ENCODE measurements at regions not wholly inside any gene's neighbourhood (a gene's known extent, or its start where the extent isn't known, plus 50 kb on each side); places are given as distances from the start of the nearest gene placed in this dataset.

DNA sequence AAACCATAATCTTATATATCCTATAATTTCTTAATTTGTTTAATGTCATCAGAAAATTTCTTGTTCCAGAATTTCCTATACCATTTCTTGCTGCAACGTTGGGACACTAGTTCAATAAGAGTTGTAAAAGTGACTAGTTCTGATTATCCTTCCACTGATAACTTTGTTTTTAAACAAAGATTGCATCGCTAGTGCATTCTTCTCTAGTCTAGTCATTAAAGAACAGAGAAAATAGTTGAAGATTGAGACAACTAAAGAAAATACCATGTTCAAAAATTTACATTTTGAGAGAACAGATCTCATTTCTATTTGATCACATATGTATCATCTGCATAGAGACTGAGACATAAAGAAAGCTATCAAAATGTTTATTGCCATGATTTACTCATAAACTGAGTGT lies 1888.2 kb downstream of the EFNA5 start:
- Histone ChIP-seq H3K36me3 (no peaks in the 10 kb centered on the region), H3K4me1 (no peaks in the 10 kb centered on the region), H3K27me3 (no peaks in the 10 kb centered on the region), H3K9me3 (no peaks in the 10 kb centered on the region), H3K4me3 (no peak overlapping the region), H3K27ac (no peak overlapping the region)
- DNase-seq, result no peak
- intact Hi-C loops (cut with DNase I; ENCODE audit: low total_unique reads), result no loop called here
- TF ChIP-seq, protein P1, sequence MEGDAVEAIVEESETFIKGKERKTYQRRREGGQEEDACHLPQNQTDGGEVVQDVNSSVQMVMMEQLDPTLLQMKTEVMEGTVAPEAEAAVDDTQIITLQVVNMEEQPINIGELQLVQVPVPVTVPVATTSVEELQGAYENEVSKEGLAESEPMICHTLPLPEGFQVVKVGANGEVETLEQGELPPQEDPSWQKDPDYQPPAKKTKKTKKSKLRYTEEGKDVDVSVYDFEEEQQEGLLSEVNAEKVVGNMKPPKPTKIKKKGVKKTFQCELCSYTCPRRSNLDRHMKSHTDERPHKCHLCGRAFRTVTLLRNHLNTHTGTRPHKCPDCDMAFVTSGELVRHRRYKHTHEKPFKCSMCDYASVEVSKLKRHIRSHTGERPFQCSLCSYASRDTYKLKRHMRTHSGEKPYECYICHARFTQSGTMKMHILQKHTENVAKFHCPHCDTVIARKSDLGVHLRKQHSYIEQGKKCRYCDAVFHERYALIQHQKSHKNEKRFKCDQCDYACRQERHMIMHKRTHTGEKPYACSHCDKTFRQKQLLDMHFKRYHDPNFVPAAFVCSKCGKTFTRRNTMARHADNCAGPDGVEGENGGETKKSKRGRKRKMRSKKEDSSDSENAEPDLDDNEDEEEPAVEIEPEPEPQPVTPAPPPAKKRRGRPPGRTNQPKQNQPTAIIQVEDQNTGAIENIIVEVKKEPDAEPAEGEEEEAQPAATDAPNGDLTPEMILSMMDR (IDR thresholded peaks at IDR 0.05), result no peak

DNA sequence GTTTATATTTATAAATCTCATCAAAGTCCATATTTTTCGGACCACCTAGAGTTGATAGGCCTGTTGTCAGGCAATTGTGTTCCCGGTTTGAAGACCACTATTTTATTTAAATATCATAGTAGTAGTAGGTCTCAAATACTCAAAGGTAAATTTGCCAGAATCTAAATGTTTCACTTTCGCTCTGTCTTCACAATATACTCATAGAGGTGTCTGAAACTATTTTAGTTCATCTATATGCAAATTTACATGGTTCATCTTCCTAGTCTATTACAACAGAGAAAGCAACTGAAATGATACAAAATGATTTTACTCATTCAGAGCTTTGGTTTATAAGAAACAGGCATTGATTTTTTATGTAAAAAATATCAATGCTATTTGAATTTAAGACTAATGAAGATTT lies 1897.5 kb downstream of the EFNA5 start:
- Histone ChIP-seq H3K4me1 (no peaks in the 10 kb centered on the region), H3K27me3 (no peaks in the 10 kb centered on the region), H3K27ac (no peak overlapping the region), H3K4me3 (no peak overlapping the region), H3K9me3 (no peaks in the 10 kb centered on the region), H3K36me3 (no peaks in the 10 kb centered on the region)
- DNase-seq, result no peak
- intact Hi-C loops (cut with DNase I; ENCODE audit: low total_unique reads), result no loop called here
- TF ChIP-seq, protein P1 (IDR thresholded peaks at IDR 0.05), result no peak

DNA sequence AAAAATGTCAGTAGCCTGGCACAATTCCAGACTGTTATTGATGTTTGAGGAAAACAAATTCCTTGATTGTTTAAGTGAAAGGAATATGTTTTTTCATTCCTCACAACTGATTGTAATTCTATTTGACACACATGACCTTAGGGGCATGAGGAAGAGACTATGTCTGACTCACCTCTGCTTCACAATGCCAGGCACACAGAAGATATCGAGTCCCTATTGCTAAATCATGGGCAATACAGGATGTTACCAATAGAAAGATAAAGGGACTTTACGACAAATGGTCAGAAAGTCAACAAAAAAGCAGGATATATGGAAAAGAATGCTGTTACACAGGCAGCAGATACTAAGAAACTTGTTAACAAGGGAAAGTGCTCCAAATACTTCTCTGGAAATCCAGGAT lies 1903.5 kb downstream of the EFNA5 start:
- TF ChIP-seq, protein P1 (IDR thresholded peaks at IDR 0.05), result no peak

DNA sequence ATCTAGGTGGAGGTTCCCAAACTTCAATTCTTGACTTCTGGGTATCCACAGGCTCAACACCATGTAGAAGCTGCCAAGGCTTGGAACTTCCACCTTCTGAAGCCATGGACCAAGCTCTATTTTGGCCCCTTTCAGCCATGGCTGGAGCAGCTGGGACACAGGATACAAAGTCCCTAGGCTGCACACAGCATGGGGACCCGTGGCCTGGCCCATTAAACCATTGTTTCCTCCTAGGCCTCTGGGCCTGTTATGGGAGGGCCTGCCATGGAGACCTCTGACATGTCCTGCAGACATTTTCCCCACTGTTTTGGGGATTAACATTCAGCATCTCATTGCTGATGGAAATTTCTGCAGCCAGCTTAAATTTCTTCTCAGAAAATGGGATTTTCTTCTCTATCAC lies 1908.0 kb downstream of the EFNA5 start:
- no peak for DNase-seq
- intact Hi-C loops (cut with DNase I; ENCODE audit: low total_unique reads), result no loop called here
- TF ChIP-seq, protein P1 (IDR thresholded peaks at IDR 0.05), result no peak

More for the DNA sequence above, 1903.5 kb downstream of the EFNA5 start:
- H3K36me3 ChIP-seq, result no peaks in the 10 kb centered on the region
- no peak for DNase-seq
- no peaks in the 10 kb centered on the region for H3K9me3 ChIP-seq
- H3K27ac ChIP-seq, result no peak overlapping the region
- H3K27me3 ChIP-seq, result no peaks in the 10 kb centered on the region
- H3K4me1 ChIP-seq, result no peaks in the 10 kb centered on the region
- intact Hi-C loops (cut with DNase I; ENCODE audit: low total_unique reads), result no loop called here
- H3K4me3 ChIP-seq, result no peak overlapping the region

DNA sequence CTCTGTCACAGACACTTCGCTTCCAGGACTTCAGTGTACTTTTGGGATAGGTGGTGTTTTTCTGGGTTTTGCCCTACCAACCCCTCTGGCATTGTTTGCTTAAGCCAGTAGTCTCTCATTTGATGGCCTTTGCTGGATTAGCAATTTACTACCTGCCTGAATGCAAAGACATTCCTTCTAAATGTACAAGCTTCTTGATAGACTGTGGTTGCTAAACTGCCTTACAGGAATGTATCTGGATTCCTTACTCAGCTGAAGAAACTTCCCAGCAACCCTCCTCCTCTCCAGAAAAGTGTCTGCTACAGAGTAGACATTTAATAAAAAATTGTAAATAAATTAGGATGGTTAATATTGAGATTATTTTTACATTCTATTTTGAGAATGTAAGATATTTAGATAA lies 1916.7 kb downstream of the EFNA5 start:
- Histone ChIP-seq H3K27ac (no peak overlapping the region), H3K4me3 (no peak overlapping the region), H3K27me3 (no peaks in the 10 kb centered on the region), H3K4me1 (no peaks in the 10 kb centered on the region), H3K36me3 (no peaks in the 10 kb centered on the region), H3K9me3 (peaks cover 0 to 7% (median 6%) of the 10 kb centered on the region in 3 donors)
- no peak for DNase-seq
- intact Hi-C loops (cut with DNase I; ENCODE audit: low total_unique reads), result no loop called here
- TF ChIP-seq, protein P1 (IDR thresholded peaks at IDR 0.05), result no peak

More for the DNA sequence above, 1908.0 kb downstream of the EFNA5 start:
- no peaks in the 10 kb centered on the region for H3K4me1 ChIP-seq
- H3K27me3 ChIP-seq, result no peaks in the 10 kb centered on the region
- no peaks in the 10 kb centered on the region for H3K36me3 ChIP-seq
- no peak overlapping the region for H3K4me3 ChIP-seq
- no peak overlapping the region for H3K27ac ChIP-seq
- peaks cover 0 to 20% (median 13%) of the 10 kb centered on the region in 3 donors for H3K9me3 ChIP-seq

DNA sequence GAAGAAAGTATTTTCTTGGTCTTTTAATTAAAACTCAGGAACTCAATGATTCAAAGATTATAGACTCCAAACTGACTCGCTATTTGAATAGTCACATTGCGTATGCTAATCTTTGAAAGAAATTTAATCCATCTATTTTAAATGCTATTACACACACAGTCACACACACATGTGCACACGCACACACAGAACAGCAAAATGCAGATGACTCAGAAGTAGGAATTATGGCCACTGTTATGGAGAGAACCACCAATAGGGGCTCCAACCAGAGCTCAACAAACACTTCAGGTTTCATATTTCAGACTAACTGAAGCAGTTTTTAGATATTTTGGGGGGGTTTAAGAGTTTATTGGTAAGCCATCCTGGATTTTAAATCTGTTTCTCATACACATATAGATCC lies 1917.9 kb downstream of the EFNA5 start:
- Histone ChIP-seq H3K27ac (no peak overlapping the region), H3K36me3 (no peaks in the 10 kb centered on the region), H3K4me1 (no peaks in the 10 kb centered on the region), H3K27me3 (no peaks in the 10 kb centered on the region), H3K9me3 (no peaks in the 10 kb centered on the region), H3K4me3 (no peak overlapping the region)
- intact Hi-C loops (cut with DNase I; ENCODE audit: low total_unique reads), result no loop called here
- no peak for DNase-seq
- TF ChIP-seq, protein P1 (IDR thresholded peaks at IDR 0.05), result no peak
